ENCODE measurements at regions not wholly inside any gene's neighbourhood (a gene's known extent, or its start where the extent isn't known, plus 50 kb on each side); places are given as distances from the start of the nearest gene placed in this dataset.

DNA sequence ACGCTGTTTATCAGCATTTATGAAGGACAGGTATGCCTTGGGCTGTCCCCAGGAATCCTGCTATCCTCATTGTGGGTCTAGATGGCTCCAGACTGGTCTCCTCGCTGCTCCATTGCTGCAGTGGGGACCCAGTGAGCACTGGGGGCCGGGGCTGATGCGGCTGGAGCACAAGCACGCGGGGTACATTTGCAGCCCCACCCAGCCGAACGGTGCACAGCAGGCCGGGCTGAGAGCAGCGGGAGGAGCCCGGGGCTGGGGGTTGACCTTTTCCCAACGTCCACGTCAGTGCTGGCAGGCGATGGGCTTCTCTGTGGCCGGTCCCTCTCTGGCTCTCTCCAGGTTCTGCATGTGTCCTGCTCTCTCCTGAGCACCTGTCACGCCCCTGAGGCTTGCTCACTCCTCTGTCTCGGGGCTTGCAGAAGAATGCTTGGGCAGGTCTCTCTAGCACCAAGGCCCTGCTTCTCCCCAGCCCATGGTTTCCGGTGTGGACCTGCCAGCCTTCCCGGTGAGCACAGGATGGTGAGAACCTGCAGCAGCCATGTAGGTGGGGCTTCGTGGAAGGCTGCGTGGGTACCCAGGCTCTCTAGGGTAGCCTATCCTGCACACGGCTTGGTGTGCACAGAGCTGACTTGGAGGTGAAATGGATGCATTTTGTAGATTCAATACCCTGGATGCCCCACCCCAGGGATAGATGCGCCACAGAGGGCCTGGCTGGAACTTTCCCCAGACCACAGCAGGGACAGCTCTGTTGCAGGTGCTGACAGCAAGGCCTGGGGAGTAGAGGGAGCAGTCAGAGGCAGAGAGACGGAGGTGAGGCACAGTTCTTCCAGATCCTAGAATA, 89.1 kb upstream of the ADRA2C start:
- peaks cover 8% of the 10 kb centered on the region for H3K27me3 Mint-ChIP-seq (ENCODE audit: low read depth)
- H3K4me1 Mint-ChIP-seq (ENCODE audit: low read depth): no peaks in the 10 kb centered on the region
- peaks cover 3% of the 10 kb centered on the region for H3K9me3 Mint-ChIP-seq
- DNase-seq: no peak
- no peak overlapping the region for H3K4me3 Mint-ChIP-seq
- CTCF ChIA-PET: no interaction called here
- H3K27ac Mint-ChIP-seq: no peak overlapping the region
- intact Hi-C loops (cut with micrococcal nuclease): no loop called here
- H3K36me3 Mint-ChIP-seq (ENCODE audit: low read depth): no peaks in the 10 kb centered on the region

GRCh38 chr4:3676196-3676595, 90.0 kb upstream of the ADRA2C start:
- Mint-ChIP-seq H3K36me3 (ENCODE audit: low read depth) (no peaks in the 10 kb centered on the region), H3K27ac (no peak overlapping the region), H3K4me3 (no peak overlapping the region), H3K4me1 (ENCODE audit: low read depth) (no peaks in the 10 kb centered on the region), H3K27me3 (ENCODE audit: low read depth) (peaks cover 8% of the 10 kb centered on the region), H3K9me3 (peaks cover 3% of the 10 kb centered on the region)
- CTCF ChIA-PET: no interaction called here
- intact Hi-C loops (cut with micrococcal nuclease): no loop called here
- DNase-seq: no peak

DNA sequence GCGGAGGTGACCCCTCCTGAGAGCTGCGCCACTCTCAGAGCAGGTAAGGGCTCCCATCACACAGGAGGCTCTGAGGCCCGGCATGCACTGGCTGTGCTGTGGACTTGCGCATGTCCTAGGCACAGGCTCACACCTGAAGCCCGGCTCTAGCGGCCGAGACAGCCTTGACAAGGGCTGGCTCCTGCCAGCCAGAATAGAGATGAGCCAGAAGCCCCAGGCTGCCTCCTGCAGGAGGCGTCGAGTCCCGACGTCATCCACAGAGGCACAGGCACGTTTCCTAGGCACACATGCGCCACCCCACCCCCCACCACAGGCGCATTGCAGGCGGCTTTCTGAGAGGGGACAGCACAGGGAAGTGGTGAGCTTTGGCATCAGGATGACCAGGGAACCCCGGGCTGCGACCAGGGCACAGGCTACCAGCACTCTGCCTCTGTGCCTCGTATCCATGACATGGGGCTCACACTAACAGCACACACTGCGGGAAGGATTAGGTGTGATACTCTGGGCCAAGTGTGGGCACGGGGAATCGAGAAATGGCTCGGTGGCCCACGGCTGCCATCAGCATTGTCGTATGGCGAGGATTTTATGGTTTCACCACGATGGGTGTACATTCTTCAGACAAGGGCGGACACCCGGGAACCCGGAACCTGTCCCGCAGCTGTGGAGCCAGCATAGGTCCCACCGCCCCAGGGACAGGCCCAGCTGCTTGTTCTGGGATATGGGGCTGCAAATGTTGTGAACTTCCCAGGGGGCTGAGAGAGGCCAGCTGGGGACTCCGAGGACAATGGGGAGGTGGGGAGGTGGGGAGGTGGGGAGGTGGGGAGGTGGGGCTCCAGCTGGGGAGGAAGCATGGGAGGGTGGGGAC, 90.7 kb upstream of the ADRA2C start:
- H3K27ac Mint-ChIP-seq: no peak overlapping the region
- intact Hi-C loops (cut with micrococcal nuclease): no loop called here
- H3K4me3 Mint-ChIP-seq: no peak overlapping the region
- H3K4me1 Mint-ChIP-seq (ENCODE audit: low read depth): no peaks in the 10 kb centered on the region
- no peak for DNase-seq
- CTCF ChIA-PET: no interaction called here
- H3K27me3 Mint-ChIP-seq (ENCODE audit: low read depth): peaks cover 8% of the 10 kb centered on the region
- H3K9me3 Mint-ChIP-seq: peaks cover 3% of the 10 kb centered on the region
- no peaks in the 10 kb centered on the region for H3K36me3 Mint-ChIP-seq (ENCODE audit: low read depth)

- Mint-ChIP-seq H3K27me3 (ENCODE audit: low read depth) (peaks cover 8% of the 10 kb centered on the region), H3K9me3 (peaks cover 3% of the 10 kb centered on the region), H3K36me3 (ENCODE audit: low read depth) (no peaks in the 10 kb centered on the region), H3K4me3 (no peak overlapping the region), H3K27ac (no peak overlapping the region), H3K4me1 (ENCODE audit: low read depth) (no peaks in the 10 kb centered on the region)
- CTCF ChIA-PET: no interaction called here
- DNase-seq: no peak
- intact Hi-C loops (cut with micrococcal nuclease): no loop called here
Observed at GRCh38 chr4:3674479-3674851, 91.7 kb upstream of the ADRA2C start.

- no peaks in the 10 kb centered on the region for H3K36me3 Mint-ChIP-seq (ENCODE audit: low read depth)
Observed at GRCh38 chr4:3673716-3674478, 92.3 kb upstream of the ADRA2C start.

DNA sequence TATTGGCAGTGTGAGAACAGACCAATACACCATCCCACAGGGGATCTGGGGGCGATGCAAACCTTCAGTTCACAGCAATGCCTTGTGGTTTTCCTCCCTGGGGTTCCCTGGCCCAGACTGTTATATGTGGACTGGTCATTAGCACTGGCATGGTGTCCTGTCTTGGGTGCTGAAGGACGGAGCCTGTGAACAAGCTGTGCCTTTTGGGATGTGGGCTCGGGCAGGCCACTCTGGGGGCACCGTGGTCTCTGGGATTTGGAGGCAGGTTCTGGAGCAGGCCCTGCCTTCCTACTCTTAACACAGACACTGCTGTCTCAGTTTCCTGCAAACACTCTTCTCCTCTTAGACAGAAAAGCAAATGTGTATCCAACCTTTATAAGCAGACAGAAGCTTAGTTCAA, 93.0 kb upstream of the ADRA2C start:
- Mint-ChIP-seq H3K36me3 (ENCODE audit: low read depth) (no peaks in the 10 kb centered on the region), H3K4me3 (no peak overlapping the region), H3K4me1 (ENCODE audit: low read depth) (no peaks in the 10 kb centered on the region), H3K27me3 (ENCODE audit: low read depth) (peaks cover 8% of the 10 kb centered on the region), H3K9me3 (peaks cover 3% of the 10 kb centered on the region), H3K27ac (no peak overlapping the region)
- intact Hi-C loops (cut with micrococcal nuclease): no loop called here
- no peak for DNase-seq
- CTCF ChIA-PET: no interaction called here

More at GRCh38 chr4:3673716-3674478, 92.3 kb upstream of the ADRA2C start:
- Mint-ChIP-seq H3K4me3 (no peak overlapping the region), H3K27me3 (ENCODE audit: low read depth) (peaks cover 8% of the 10 kb centered on the region), H3K9me3 (peaks cover 3% of the 10 kb centered on the region), H3K27ac (no peak overlapping the region), H3K4me1 (ENCODE audit: low read depth) (no peaks in the 10 kb centered on the region)
- CTCF ChIA-PET: no interaction called here
- intact Hi-C loops (cut with micrococcal nuclease): no loop called here
- no peak for DNase-seq

DNA sequence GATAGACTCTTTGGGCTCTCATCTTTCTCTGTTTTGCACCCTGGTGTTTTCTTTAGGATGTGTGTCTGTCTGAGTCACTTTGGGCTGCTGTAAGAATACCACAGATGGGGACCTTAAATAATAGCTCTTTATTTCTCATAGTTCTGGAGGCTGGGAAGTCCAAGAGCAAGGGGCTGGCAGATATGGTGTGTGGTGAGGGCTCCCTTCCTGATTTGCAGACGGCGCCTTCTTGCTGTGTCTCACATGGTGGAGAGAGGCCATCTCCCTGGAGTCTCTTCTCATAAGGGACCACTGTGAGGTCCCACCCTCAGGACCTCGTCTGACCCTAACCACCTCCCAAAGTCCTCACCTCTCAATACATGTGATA, 93.7 kb upstream of the ADRA2C start:
- peaks cover 8% of the 10 kb centered on the region for H3K27me3 Mint-ChIP-seq (ENCODE audit: low read depth)
- H3K4me3 Mint-ChIP-seq: no peak overlapping the region
- intact Hi-C loops (cut with micrococcal nuclease): no loop called here
- no peak for DNase-seq
- no peak overlapping the region for H3K27ac Mint-ChIP-seq
- H3K36me3 Mint-ChIP-seq (ENCODE audit: low read depth): no peaks in the 10 kb centered on the region
- H3K4me1 Mint-ChIP-seq (ENCODE audit: low read depth): no peaks in the 10 kb centered on the region
- CTCF ChIA-PET: no interaction called here
- H3K9me3 Mint-ChIP-seq: peaks cover 7% of the 10 kb centered on the region

- Mint-ChIP-seq H3K4me3 (no peak overlapping the region), H3K9me3 (peaks cover 9% of the 10 kb centered on the region), H3K4me1 (ENCODE audit: low read depth) (no peaks in the 10 kb centered on the region), H3K36me3 (ENCODE audit: low read depth) (no peaks in the 10 kb centered on the region), H3K27me3 (ENCODE audit: low read depth) (peaks cover 8% of the 10 kb centered on the region), H3K27ac (no peak overlapping the region)
- CTCF ChIA-PET: interaction anchor here (0.5 kb wide), 1 partner anchor 62 kb away, joined by 4 read pairs; no protein-coding TSS in a partner anchor
- DNase-seq: no peak
- intact Hi-C loops (cut with micrococcal nuclease): no loop called here
Observed at GRCh38 chr4:3671571-3672464, 94.4 kb upstream of the ADRA2C start.

DNA sequence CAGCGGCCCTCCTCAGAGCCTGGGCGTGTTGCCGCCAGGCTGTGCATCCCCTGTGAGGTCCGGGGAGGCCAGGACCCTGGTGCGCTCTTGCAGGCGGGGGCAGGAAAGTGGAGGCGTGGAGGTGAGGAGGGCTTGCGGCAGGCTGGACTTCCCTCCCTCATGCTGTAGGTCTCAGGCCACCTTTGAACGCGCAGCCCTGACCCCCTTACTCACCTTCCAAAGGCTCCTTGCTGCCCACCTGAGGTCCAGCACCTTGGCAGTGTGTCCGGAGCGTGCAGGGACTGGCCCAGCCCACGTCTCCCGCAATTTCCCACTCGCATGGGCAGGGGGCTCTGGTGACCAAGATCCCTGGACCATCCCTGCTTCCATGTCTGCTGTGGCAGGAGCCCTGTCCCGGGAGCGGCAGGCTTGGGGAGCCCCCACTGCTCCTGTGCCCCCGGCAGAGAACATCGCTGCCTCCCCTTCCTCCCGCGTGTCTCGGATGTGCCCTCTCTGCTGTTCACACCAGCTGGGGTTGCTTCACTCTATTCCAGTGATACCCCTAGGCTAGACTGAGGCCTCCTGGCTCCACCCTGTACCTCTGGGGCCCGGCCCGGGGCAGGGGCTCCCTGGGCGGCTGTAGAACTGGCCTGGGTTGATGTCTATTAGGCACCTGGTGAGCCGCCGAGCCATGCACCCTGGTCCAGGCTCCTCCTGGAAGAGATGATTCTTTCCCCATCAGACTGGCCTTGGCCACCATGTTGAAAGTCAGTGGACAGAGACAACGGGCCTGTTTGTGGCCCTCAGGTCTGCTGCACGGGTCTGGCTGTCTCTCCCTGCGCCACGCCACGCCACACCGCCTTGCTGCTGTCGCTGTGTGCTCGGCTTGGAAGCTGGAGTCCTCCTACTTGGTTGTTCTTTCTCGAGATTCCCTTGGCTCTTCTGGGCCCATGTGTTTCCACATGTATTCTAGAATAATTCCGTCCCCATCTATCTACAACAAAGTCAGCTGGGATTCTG, 95.4 kb upstream of the ADRA2C start:
- no peaks in the 10 kb centered on the region for H3K4me1 Mint-ChIP-seq (ENCODE audit: low read depth)
- H3K9me3 Mint-ChIP-seq: peaks cover 9% of the 10 kb centered on the region
- no peak overlapping the region for H3K27ac Mint-ChIP-seq
- peaks cover 8% of the 10 kb centered on the region for H3K27me3 Mint-ChIP-seq (ENCODE audit: low read depth)
- CTCF ChIA-PET: interaction anchor here (0.5 kb wide), 1 partner anchor 63 kb away, joined by 4 read pairs; no protein-coding TSS in a partner anchor
- DNase-seq: no peak
- intact Hi-C loops (cut with micrococcal nuclease): no loop called here
- no peak overlapping the region for H3K4me3 Mint-ChIP-seq
- no peaks in the 10 kb centered on the region for H3K36me3 Mint-ChIP-seq (ENCODE audit: low read depth)

DNA sequence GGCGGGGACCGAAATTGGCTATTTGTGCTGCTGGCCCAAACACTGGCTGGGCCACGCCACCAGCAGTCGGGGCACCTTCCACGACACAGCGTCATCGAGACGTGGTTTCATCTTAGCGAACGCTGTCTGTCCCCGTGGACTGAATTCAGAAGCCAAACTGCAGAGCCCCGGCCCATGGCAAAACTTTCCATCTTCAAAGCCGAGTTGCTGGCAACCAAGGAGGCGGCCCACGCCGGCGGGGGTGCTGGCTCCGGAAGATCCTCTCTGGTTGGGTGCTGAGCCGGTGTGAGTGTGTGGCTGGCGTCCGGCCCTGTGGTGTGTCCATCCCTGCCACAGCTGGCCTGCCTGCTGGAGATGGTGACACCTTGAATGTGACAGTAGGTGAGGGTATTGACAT, 96.6 kb upstream of the ADRA2C start:
- Mint-ChIP-seq H3K4me1 (ENCODE audit: low read depth) (no peaks in the 10 kb centered on the region), H3K36me3 (ENCODE audit: low read depth) (no peaks in the 10 kb centered on the region), H3K27me3 (ENCODE audit: low read depth) (peaks cover 4% of the 10 kb centered on the region), H3K27ac (no peak overlapping the region), H3K9me3 (peaks cover 9% of the 10 kb centered on the region), H3K4me3 (no peak overlapping the region)
- CTCF ChIA-PET: no interaction called here
- intact Hi-C loops (cut with micrococcal nuclease): no loop called here
- no peak for DNase-seq

Measured in activated naive CD4-positive, alpha-beta T cell treated with anti-CD3 and anti-CD28 coated beads for 36 hours (primary cell).